Kasumi-1 (cell line): ENCODE measurements at regions not wholly inside any gene's neighbourhood (a gene's known extent, or its start where the extent isn't known, plus 50 kb on each side); places are given as distances from the start of the nearest gene placed in this dataset.

Experiments
- DNase-seq, 2 experiments: peaks; one replicate each; lab custom pipeline; 2025; lab: John Stamatoyannopoulos, UW

- DNase-seq, result no peak
Observed at GRCh38 chr9:126221480-126221879, 105.1 kb upstream of the MVB12B start.

- DNase-seq, result no peak
Observed at GRCh38 chr9:126222363-126222834, 104.2 kb upstream of the MVB12B start.

- no peak for DNase-seq
Observed at GRCh38 chr9:126222835-126223431, 103.7 kb upstream of the MVB12B start.

- DNase-seq, result no peak
Observed at GRCh38 chr9:126223798-126224531, 102.7 kb upstream of the MVB12B start.

- no peak for DNase-seq
Observed at GRCh38 chr9:126225611-126226609, 100.7 kb upstream of the MVB12B start.

- no peak for DNase-seq
Observed at GRCh38 chr9:126226991-126227936, 99.4 kb upstream of the MVB12B start.

GRCh38 chr9:126228111-126228780, 98.4 kb upstream of the MVB12B start:
- DNase-seq, result no peak

GRCh38 chr9:126228781-126229444, 97.7 kb upstream of the MVB12B start:
- peak; percentile 38 to 47 for DNase-seq

GRCh38 chr9:126229501-126229900, 97.1 kb upstream of the MVB12B start:
- DNase-seq, result no peak

GRCh38 chr9:126230692-126231091, 95.9 kb upstream of the MVB12B start:
- DNase-seq, result no peak

- DNase-seq, result no peak
Observed at GRCh38 chr9:126232461-126232860, 94.2 kb upstream of the MVB12B start.

- DNase-seq, result no peak
Observed at GRCh38 chr9:126233175-126233574, 93.5 kb upstream of the MVB12B start.

GRCh38 chr9:126233913-126234525, 92.6 kb upstream of the MVB12B start:
- DNase-seq, result no peak

GRCh38 chr9:126234681-126235335, 91.8 kb upstream of the MVB12B start:
- DNase-seq, result no peak

GRCh38 chr9:126235336-126236243, 91.0 kb upstream of the MVB12B start:
- no peak for DNase-seq

- DNase-seq, result no peak
Observed at GRCh38 chr9:126236273-126236672, 90.4 kb upstream of the MVB12B start.

- DNase-seq, result no peak
Observed at GRCh38 chr9:126238415-126238814, 88.2 kb upstream of the MVB12B start.

- DNase-seq, result no peak
Observed at GRCh38 chr9:126239515-126239914, 87.1 kb upstream of the MVB12B start.
